WI38 (cell line): ENCODE measurements at regions not wholly inside any gene's neighbourhood (a gene's known extent, or its start where the extent isn't known, plus 50 kb on each side); places are given as distances from the start of the nearest gene placed in this dataset.

Experiments used
- H3K4me3 ChIP-seq: 2 replicates; pipeline ENCODE4 v1.5.1; 2011; ENCODE audit warnings: low read depth, mild to moderate bottlenecking, control low read depth, low read length
- CTCF ChIP-seq: IDR thresholded peaks from 2 replicates; pipeline ENCODE4 v1.5.1; 2012; ENCODE audit warnings: low read depth, mild to moderate bottlenecking, control low read depth, low read length

DNA sequence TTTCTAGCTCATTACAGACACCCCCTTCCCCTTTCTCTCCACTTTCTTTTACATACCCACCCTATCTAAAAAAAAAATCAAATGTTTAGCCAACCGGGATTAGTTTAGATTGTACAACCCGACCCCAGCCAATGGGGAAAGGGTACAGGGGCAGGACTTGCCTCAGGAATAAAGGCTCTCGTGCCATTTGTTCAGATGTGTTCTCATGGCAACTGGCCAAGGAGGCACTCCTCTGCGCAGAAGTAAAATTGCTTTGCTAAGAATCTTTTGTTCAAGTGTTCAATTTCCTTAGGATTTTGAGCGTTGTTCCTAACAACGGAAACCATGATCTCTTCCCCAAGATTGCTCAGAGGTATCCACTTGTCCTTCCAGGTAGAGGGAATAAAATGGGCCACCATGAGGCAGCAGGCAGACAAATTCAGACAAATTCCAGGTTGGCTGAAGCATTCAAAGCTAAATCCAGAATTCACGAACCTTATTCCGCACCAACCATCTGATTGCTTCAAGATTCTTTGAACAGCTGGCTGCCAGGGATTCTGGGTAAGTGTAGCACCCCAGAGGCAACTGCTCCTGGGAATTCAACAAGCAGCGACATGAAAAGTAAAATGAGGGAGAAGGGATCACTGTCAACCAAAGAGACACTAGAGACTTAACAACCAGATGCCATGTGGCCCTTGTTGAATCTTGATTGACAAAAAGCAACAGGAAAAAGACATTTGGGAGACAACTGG, 431.8 kb downstream of the PREX1 start:
- no peak overlapping the region for H3K4me3 ChIP-seq
- TF ChIP-seq CTCF: no peak

DNA sequence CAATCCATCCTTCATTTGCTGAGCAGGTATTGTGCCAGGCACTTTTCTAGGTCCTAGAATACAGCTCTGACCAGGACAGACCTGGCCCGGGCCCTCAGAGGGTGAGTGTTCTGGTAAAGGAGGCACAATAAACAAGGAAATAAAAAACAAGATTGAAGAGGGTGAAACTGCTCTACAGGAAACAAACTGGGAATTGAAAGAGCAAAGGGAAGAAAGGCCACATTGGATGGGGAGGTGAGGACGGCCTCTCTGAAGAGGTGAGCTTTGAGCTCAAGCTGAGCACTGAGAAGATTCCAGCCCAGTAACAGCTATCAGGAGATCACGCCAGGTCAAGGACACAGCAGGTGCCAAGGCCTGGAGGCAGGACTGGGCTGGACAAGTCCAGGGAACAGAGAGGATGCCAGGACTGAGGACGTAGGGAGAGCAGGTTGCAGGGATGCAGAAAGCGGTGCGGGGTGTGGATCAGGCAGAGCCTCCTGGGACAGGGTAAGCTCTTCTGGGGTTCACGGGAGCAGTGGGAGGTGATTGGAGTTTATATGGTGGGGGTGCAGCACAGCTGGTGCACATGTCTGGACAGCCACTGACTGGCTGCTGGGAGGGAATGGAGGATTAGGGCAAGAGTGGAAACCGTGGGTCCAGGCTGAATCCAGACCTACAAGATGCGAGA, 433.3 kb downstream of the PREX1 start:
- TF ChIP-seq CTCF: no peak
- no peak overlapping the region for H3K4me3 ChIP-seq

DNA sequence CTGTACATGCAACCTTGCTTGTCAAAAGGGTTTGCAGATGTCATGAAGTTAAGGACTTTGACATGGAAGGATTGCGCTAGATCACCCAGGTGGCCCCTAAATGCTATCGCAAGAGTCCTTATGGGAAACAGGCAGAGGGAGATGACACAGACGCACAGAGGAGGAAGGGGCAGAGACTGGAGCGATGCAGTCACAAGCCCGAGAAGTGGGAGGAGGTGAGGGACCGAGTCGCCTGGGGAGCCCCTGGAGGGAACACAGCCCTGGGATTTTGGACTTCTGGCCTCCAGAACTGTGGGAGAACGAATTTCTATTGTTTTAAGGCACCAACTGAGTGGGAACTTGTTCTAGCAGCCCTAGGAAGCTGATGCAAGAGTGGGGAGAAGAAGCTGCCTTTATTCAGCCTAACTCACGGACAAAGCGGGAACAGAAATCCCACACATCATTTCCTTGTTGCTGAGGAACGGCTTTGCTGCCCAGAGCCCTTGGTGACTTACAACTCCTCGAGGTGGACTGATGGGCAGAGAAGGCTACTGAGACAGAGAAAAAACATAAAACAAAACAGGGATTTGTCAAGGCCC, 434.0 kb downstream of the PREX1 start:
- TF ChIP-seq CTCF: no peak
- H3K4me3 ChIP-seq: no peak overlapping the region

DNA sequence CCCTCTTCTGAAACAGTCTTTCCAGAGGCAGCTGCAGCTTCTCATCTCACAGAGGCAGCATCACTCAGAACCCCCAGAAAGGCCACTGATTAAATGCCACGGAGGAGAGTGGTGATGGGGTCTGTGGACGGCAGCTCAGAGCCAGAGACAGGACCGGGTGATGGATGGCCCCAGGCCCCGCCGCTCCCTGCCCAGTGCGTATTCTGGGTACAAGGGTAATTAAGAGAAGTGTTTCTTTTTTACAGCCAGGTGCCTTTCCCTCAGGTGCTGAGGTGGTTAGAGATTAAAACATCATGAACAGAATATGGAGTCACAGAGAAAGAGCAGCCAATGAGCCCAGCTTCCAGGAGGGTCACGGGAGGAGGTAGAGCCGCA, 434.5 kb downstream of the PREX1 start:
- H3K4me3 ChIP-seq: no peak overlapping the region
- TF ChIP-seq CTCF: no peak

- no peak overlapping the region for H3K4me3 ChIP-seq
- TF ChIP-seq CTCF: no peak
These were observed 435.1 kb downstream of the PREX1 start for GRCh38 chr20:48392407-48393310.

DNA sequence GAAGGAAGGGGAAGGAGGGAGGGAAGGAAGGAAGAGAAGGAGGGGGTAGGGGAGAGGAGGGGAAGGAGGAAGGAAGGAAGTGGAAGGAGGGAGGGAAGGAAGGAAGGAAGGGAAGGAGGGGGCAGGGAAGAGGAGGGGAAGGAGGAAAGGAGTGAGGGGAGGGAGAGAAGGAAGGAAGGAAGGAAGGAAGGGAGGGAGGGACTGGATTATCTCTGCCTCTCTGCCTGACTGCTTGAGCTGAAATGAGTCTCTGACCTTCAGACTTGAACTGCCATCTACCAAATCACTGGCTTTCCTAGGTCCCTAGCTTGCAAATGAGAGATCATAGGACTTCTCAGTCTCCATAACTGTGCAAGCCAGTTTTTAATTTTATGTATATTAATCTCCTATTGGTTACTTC, 436.8 kb downstream of the PREX1 start:
- TF ChIP-seq CTCF: no peak
- no peak overlapping the region for H3K4me3 ChIP-seq
